Naive thymus-derived CD4-positive, alpha-beta T cell (primary cell): ENCODE measurements at regions not wholly inside any gene's neighbourhood (a gene's known extent, or its start where the extent isn't known, plus 50 kb on each side); places are given as distances from the start of the nearest gene placed in this dataset.

ENCODE experiments used
- ATAC-seq: fragments of 150-1000 bp; cut with Tn5 transposase; 2 replicates; pipeline ENCODE4 v1.10.0; 2021; ENCODE audit warnings: mild to moderate bottlenecking, moderate library complexity
- CTCF ChIA-PET: fragments of 350-600 bp; sonication (Branson Sonifier 250); formaldehyde crosslinking; loops from one replicate; lab custom pipeline; 2021; ENCODE audit warnings: antibody characterized with exemption; lab: Charles Lee
- POLR2A ChIA-PET: fragments of 350-600 bp; sonication (Branson Sonifier 250); formaldehyde crosslinking; loops from one replicate; lab custom pipeline; 2021; ENCODE audit warnings: antibody characterized with exemption, inconsistent platforms; lab: Charles Lee
- DNase-seq, 9 donors: peaks; one replicate each; pipeline versions ENCODE4 v3.0.0 to v3.0.0-alpha.2; 2020 to 2022; ENCODE audit warnings: mixed read lengths in 1 of 9
- H3K27ac ChIP-seq: one replicate; pipeline ENCODE4 v1.7.0; 2013; ENCODE audit warnings: mild to moderate bottlenecking, low read depth, low read length, moderate library complexity
- H3K27me3 ChIP-seq, 2 donors: one replicate each; pipeline ENCODE4 v1.7.0; 2013; ENCODE audit warnings: low read length in 2 of 2, mild to moderate bottlenecking in 2 of 2, moderate library complexity in 2 of 2; ENCODE audit not compliant: control insufficient read depth in 2 of 2, insufficient read depth in 2 of 2
- H3K36me3 ChIP-seq, 3 experiments: 1 replicate in 2 of 3; 2 replicates in 1 of 3; pipeline ENCODE4 v1.7.0; 2013; ENCODE audit warnings: low read length in 3 of 3, mild to moderate bottlenecking in 3 of 3, moderate library complexity in 1 of 3; ENCODE audit not compliant: insufficient read depth in 3 of 3, control insufficient read depth in 2 of 3
- H3K4me1 ChIP-seq, 2 donors: one replicate each; pipeline ENCODE4 v1.7.0; 2013; ENCODE audit warnings: low read length in 2 of 2, mild to moderate bottlenecking in 2 of 2, moderate library complexity in 1 of 2; ENCODE audit not compliant: control insufficient read depth in 2 of 2, insufficient read depth in 2 of 2
- H3K4me3 ChIP-seq: 2 replicates; pipeline ENCODE4 v1.7.0; 2013; ENCODE audit warnings: mild to moderate bottlenecking, low read length
- H3K9me3 ChIP-seq, 3 experiments: 1 replicate in 2 of 3; 2 replicates in 1 of 3; pipeline ENCODE4 v1.7.0; 2013; ENCODE audit warnings: low read length in 3 of 3; ENCODE audit not compliant: control insufficient read depth in 2 of 3
- H3K27ac Mint-ChIP-seq, 9 donors: one replicate each; pipeline ENCODE4 v1.8.0; 2020 to 2022; ENCODE audit warnings: mixed read lengths in 9 of 9, mild to moderate bottlenecking in 8 of 9, moderate library complexity in 5 of 9, inconsistent platforms in 2 of 9
- H3K27me3 Mint-ChIP-seq, 5 donors: one replicate each; pipeline ENCODE4 v1.8.0; 2021 to 2022; ENCODE audit warnings: mixed read lengths in 5 of 5, mild to moderate bottlenecking in 1 of 5
- H3K36me3 Mint-ChIP-seq, 5 donors: one replicate each; pipeline ENCODE4 v1.8.0; 2020 to 2022; ENCODE audit warnings: mixed read lengths in 5 of 5, mild to moderate bottlenecking in 3 of 5, inconsistent platforms in 1 of 5
- H3K4me1 Mint-ChIP-seq, 7 donors: one replicate each; pipeline ENCODE4 v1.8.0; 2020 to 2022; ENCODE audit warnings: mixed read lengths in 7 of 7, mild to moderate bottlenecking in 3 of 7, inconsistent platforms in 1 of 7
- H3K4me3 Mint-ChIP-seq, 10 donors: one replicate each; pipeline ENCODE4 v1.8.0; 2020 to 2022; ENCODE audit warnings: mild to moderate bottlenecking in 10 of 10, mixed read lengths in 10 of 10, moderate library complexity in 6 of 10, inconsistent platforms in 2 of 10
- H3K9me3 Mint-ChIP-seq, 11 donors: one replicate each; pipeline ENCODE4 v1.8.0; 2020 to 2022; ENCODE audit warnings: mixed read lengths in 11 of 11, mild to moderate bottlenecking in 4 of 11, inconsistent platforms in 1 of 11, moderate library complexity in 1 of 11
- intact Hi-C, 2 donors: fragments of 100-400 bp; cut with micrococcal nuclease; formaldehyde crosslinking; loops; one replicate each; pipeline ENCODE4 v1.15.1; 2023

GRCh38 chr5:2203774-2204173 lies 321.0 kb upstream of the IRX4 start:
- Histone ChIP-seq H3K4me3 (no peak overlapping the region), H3K36me3 (no peaks in the 10 kb centered on the region), H3K4me1 (no peaks in the 10 kb centered on the region), H3K27ac (no peak overlapping the region), H3K9me3 (no peaks in the 10 kb centered on the region), H3K27me3 (peaks cover 0 to 4% of the 10 kb centered on the region in 2 donors)
- ChIA-PET CTCF (no interaction called here), POLR2A (no interaction called here)
- H3K4me1 Mint-ChIP-seq: no peaks in the 10 kb centered on the region
- DNase-seq: no peak
- H3K36me3 Mint-ChIP-seq: peaks cover 0 to 2% (median 0%) of the 10 kb centered on the region in 5 donors
- ATAC-seq: no peak
- H3K27me3 Mint-ChIP-seq: peaks cover 0 to 51% (median 23%) of the 10 kb centered on the region in 5 donors
- H3K27ac Mint-ChIP-seq: peak overlapping the region in 1 of 9 donors; percentile 26
- intact Hi-C loops: no loop called here
- H3K9me3 Mint-ChIP-seq: peaks cover 0 to 3% (median 0%) of the 10 kb centered on the region in 11 donors
- H3K4me3 Mint-ChIP-seq: no peak overlapping the region

DNA sequence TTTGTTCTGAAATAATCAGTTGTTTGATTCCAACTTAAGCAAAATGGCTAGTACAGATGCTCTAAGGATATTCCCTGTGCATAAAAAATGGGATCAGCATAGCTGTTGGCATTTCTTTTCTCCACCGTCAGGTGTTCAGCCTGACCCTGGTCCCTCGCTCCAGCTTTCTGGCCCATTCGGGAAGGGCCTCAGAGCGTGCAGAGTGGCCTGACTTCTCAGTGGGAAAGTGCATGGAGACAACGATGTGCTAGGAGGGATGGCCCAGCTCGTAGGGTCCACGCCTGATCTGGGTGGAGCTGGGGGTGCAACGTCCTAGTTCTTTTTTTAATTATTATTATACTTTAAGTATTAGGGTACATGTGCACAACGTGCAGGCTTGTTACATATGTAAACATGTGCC lies 319.1 kb upstream of the IRX4 start:
- intact Hi-C loops: no loop called here
- DNase-seq (no peak), ATAC-seq (no peak)
- Histone ChIP-seq H3K27me3 (no peaks in the 10 kb centered on the region), H3K9me3 (no peaks in the 10 kb centered on the region), H3K4me1 (no peaks in the 10 kb centered on the region), H3K27ac (no peak overlapping the region), H3K36me3 (no peaks in the 10 kb centered on the region), H3K4me3 (no peak overlapping the region)
- Mint-ChIP-seq H3K27ac (no peak overlapping the region), H3K27me3 (peaks cover 0 to 49% (median 16%) of the 10 kb centered on the region in 5 donors), H3K4me3 (no peak overlapping the region), H3K36me3 (peaks cover 0 to 2% (median 0%) of the 10 kb centered on the region in 5 donors), H3K9me3 (peaks cover 0 to 6% (median 0%) of the 10 kb centered on the region in 11 donors), H3K4me1 (no peaks in the 10 kb centered on the region)
- ChIA-PET POLR2A (no interaction called here), CTCF (no interaction called here)

DNA sequence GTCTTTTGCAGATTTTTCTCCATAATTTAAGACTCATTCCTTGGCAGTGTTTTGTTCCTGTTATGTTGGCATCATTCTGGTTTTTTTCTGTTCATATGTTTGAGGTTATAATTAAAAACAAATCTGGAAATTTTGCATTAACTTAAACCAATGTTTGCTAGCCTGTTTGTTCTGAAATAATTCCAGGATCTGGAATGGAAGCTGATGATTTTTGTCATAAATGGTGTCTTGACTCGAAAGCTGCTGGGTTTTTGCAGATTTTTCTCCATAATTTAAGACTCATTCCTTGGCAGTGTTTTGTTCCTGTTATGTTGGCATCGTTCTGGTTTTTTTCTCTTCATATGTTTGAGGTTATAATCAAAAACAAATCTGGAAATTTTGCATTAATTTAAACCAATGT lies 318.7 kb upstream of the IRX4 start:
- no peaks in the 10 kb centered on the region for H3K27me3 ChIP-seq
- peaks cover 0 to 2% (median 0%) of the 10 kb centered on the region in 5 donors for H3K36me3 Mint-ChIP-seq
- no peaks in the 10 kb centered on the region for H3K9me3 ChIP-seq
- no peaks in the 10 kb centered on the region for H3K4me1 ChIP-seq
- no peak for DNase-seq
- peaks cover 0 to 45% (median 15%) of the 10 kb centered on the region in 5 donors for H3K27me3 Mint-ChIP-seq
- H3K9me3 Mint-ChIP-seq: peaks cover 0 to 6% (median 0%) of the 10 kb centered on the region in 11 donors
- CTCF ChIA-PET: no interaction called here
- POLR2A ChIA-PET: no interaction called here
- H3K36me3 ChIP-seq: no peaks in the 10 kb centered on the region
- H3K4me3 ChIP-seq: no peak overlapping the region
- intact Hi-C loops: no loop called here
- H3K4me3 Mint-ChIP-seq: no peak overlapping the region
- H3K27ac Mint-ChIP-seq: no peak overlapping the region
- ATAC-seq: no peak
- no peak overlapping the region for H3K27ac ChIP-seq
- no peaks in the 10 kb centered on the region for H3K4me1 Mint-ChIP-seq

GRCh38 chr5:2201011-2201410 lies 318.3 kb upstream of the IRX4 start:
- CTCF ChIA-PET: no interaction called here

DNA sequence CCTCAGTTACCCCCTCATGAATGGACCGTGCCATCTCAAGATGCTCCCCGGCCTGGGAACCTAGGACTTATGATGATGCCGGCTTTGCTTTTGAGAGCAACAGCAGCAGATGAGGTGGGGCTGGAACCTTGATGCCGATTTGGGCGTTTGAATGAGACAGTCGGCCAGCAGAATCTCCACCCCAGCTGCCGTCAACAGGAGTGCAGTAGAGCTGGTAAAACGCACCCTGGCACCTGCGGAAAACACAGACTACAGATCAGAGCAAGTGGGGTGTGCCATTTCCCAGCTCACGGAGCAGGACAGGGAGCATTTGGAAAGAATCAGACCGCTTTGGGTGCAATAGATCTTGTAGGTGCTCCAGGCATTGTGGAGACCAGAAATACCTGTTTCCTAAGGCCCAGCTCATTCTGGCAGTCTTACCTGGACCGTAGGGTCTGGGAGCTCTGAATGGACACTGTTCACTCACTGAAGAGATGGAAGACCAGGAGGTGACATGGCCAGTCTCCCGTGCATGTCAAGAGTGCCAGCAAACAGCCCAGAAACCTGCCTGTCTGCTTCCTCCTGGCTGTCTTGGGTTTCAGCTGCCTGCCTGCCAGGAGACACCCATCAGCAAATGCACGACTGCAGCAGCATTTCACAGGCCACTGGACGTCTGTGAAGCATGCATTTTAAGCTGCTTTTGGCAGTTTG lies 317.7 kb upstream of the IRX4 start:
- Mint-ChIP-seq H3K4me3 (no peak overlapping the region), H3K27ac (no peak overlapping the region), H3K36me3 (no peaks in the 10 kb centered on the region), H3K4me1 (no peaks in the 10 kb centered on the region), H3K9me3 (peaks cover 0 to 16% (median 3%) of the 10 kb centered on the region in 11 donors), H3K27me3 (peaks cover 0 to 40% (median 11%) of the 10 kb centered on the region in 5 donors)
- H3K4me1 ChIP-seq: no peaks in the 10 kb centered on the region
- H3K27ac ChIP-seq: no peak overlapping the region
- H3K27me3 ChIP-seq: no peaks in the 10 kb centered on the region
- intact Hi-C loops: no loop called here
- no peaks in the 10 kb centered on the region for H3K36me3 ChIP-seq
- no peak overlapping the region for H3K4me3 ChIP-seq
- DNase-seq: no peak
- H3K9me3 ChIP-seq: no peaks in the 10 kb centered on the region
- ATAC-seq: no peak
- ChIA-PET POLR2A (no interaction called here), CTCF (no interaction called here)

More at GRCh38 chr5:2201011-2201410, 318.3 kb upstream of the IRX4 start:
- Mint-ChIP-seq H3K27ac (no peak overlapping the region), H3K4me3 (no peak overlapping the region), H3K36me3 (no peaks in the 10 kb centered on the region), H3K4me1 (no peaks in the 10 kb centered on the region), H3K27me3 (peaks cover 0 to 41% (median 11%) of the 10 kb centered on the region in 5 donors), H3K9me3 (peaks cover 0 to 10% (median 0%) of the 10 kb centered on the region in 11 donors)
- Histone ChIP-seq H3K4me1 (no peaks in the 10 kb centered on the region), H3K36me3 (no peaks in the 10 kb centered on the region), H3K9me3 (no peaks in the 10 kb centered on the region), H3K27me3 (no peaks in the 10 kb centered on the region), H3K4me3 (no peak overlapping the region), H3K27ac (no peak overlapping the region)
- POLR2A ChIA-PET: no interaction called here
- intact Hi-C loops: no loop called here
- ATAC-seq (no peak), DNase-seq (no peak)

DNA sequence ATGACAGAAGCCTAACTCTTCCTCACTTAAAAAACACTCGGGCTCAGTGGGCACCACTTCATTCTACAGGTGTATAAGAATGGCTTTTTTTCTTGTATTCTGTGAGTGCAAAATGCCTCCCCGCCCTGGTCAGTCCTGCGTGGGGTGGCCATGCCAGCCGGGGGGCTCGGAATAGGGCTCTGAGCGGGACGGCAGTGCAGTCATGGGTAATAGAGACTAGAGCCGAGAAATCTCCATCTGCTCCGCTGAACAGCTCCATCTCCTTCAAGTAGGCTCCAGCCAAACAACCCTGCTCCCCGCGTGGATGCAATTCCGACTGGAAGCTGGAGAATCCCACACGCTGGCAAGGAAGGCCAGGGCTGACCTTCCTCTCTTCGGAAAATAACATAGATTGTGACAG lies 317.0 kb upstream of the IRX4 start:
- Histone ChIP-seq H3K4me3 (no peak overlapping the region), H3K36me3 (no peaks in the 10 kb centered on the region), H3K27me3 (no peaks in the 10 kb centered on the region), H3K4me1 (no peaks in the 10 kb centered on the region), H3K9me3 (no peaks in the 10 kb centered on the region), H3K27ac (no peak overlapping the region)
- no peak overlapping the region for H3K4me3 Mint-ChIP-seq
- no peak overlapping the region for H3K27ac Mint-ChIP-seq
- H3K9me3 Mint-ChIP-seq: peaks cover 0 to 16% (median 3%) of the 10 kb centered on the region in 11 donors
- ChIA-PET POLR2A (no interaction called here), CTCF (no interaction called here)
- H3K27me3 Mint-ChIP-seq: peaks cover 0 to 40% (median 9%) of the 10 kb centered on the region in 5 donors
- no peak for ATAC-seq
- no peaks in the 10 kb centered on the region for H3K36me3 Mint-ChIP-seq
- no peaks in the 10 kb centered on the region for H3K4me1 Mint-ChIP-seq
- DNase-seq: no peak
- intact Hi-C loops: no loop called here

GRCh38 chr5:2196989-2197619 lies 314.4 kb upstream of the IRX4 start:
- ATAC-seq: no peak
- Histone ChIP-seq H3K27me3 (no peaks in the 10 kb centered on the region), H3K9me3 (no peaks in the 10 kb centered on the region), H3K36me3 (no peaks in the 10 kb centered on the region), H3K27ac (no peak overlapping the region), H3K4me3 (no peak overlapping the region), H3K4me1 (no peaks in the 10 kb centered on the region)
- no peaks in the 10 kb centered on the region for H3K4me1 Mint-ChIP-seq
- no peaks in the 10 kb centered on the region for H3K36me3 Mint-ChIP-seq
- DNase-seq: no peak
- intact Hi-C loops: no loop called here
- H3K9me3 Mint-ChIP-seq: peaks cover 0 to 16% (median 3%) of the 10 kb centered on the region in 11 donors
- no peak overlapping the region for H3K4me3 Mint-ChIP-seq
- CTCF ChIA-PET: no interaction called here
- H3K27me3 Mint-ChIP-seq: peaks cover 0 to 22% (median 7%) of the 10 kb centered on the region in 5 donors
- POLR2A ChIA-PET: no interaction called here
- no peak overlapping the region for H3K27ac Mint-ChIP-seq
